Left lung (tissue), 4 donors: ENCODE measurements at regions not wholly inside any gene's neighbourhood (a gene's known extent, or its start where the extent isn't known, plus 50 kb on each side); places are given as distances from the start of the nearest gene placed in this dataset.
A peak's percentile ranks its signal among the peaks of the same experiment; 100 is the strongest.

ENCODE experiments used
- ATAC-seq: fragments of 200-7000 bp; cut with Tn5 transposase; one replicate; pipeline ENCODE4 v1.9.1; 2020; ENCODE audit warnings: moderate library complexity
- DNase-seq, 4 donors: peaks; one replicate each; pipeline ENCODE4 v3.0.0-alpha.2; 2013 to 2020
- H3K27ac ChIP-seq, 2 donors: fragments of 200-600 bp; sonication (generic) in 1 of 2; one replicate each; pipeline versions ENCODE4 v1.5.0 to v1.8.0; 2020 to 2021
- H3K27me3 ChIP-seq, 2 donors: fragments of 200-600 bp; sonication (generic) in 1 of 2; one replicate each; pipeline versions ENCODE4 v1.5.0 to v1.8.0; 2020 to 2021
- H3K36me3 ChIP-seq, 2 donors: fragments of 200-600 bp; sonication (generic) in 1 of 2; one replicate each; pipeline versions ENCODE4 v1.5.0 to v1.8.0; 2020 to 2021
- H3K4me1 ChIP-seq, 2 donors: fragments of 200-600 bp; one replicate each; pipeline ENCODE4 v1.8.0; 2021
- H3K4me3 ChIP-seq, 2 donors: fragments of 200-600 bp; sonication (generic) in 1 of 2; one replicate each; pipeline versions ENCODE4 v1.5.0 to v1.8.0; 2020 to 2021; ENCODE audit warnings: mild to moderate bottlenecking in 1 of 2
- H3K9me3 ChIP-seq, 2 donors: fragments of 200-600 bp; sonication (generic) in 1 of 2; one replicate each; pipeline versions ENCODE4 v1.5.0 to v1.8.0; 2020 to 2021
- CTCF ChIP-seq, 2 donors: fragments of 200-600 bp; sonication (generic) in 1 of 2; IDR thresholded peaks; one replicate each; pipeline versions ENCODE4 v1.5.0 to v1.8.0; 2021; ENCODE audit warnings: antibody characterized with exemption in 2 of 2
- intact Hi-C, 2 donors: fragments of 100-400 bp; cut with DNase I; formaldehyde crosslinking; loops; one replicate each; pipeline versions ENCODE4 v1.11.2 to v1.14.2; 2022
- donor health status: DM: no; HTN: yes; CAD: no.
- donor health status: DM: no; HTN: no; CAD: no.

GRCh38 chr1:94304553-94304952 is 67.2 kb upstream of the ARHGAP29 start:
- peaks cover 6 to 40% of the 10 kb centered on the region in 2 donors for H3K4me1 ChIP-seq
- H3K9me3 ChIP-seq: no peaks in the 10 kb centered on the region
- no peak overlapping the region for H3K4me3 ChIP-seq
- intact Hi-C loops: no loop called here
- TF ChIP-seq CTCF (IDR thresholded peaks at IDR 0.05): no peak
- H3K27me3 ChIP-seq: no peaks in the 10 kb centered on the region
- DNase-seq (no peak), ATAC-seq (no peak)
- no peaks in the 10 kb centered on the region for H3K36me3 ChIP-seq
- no peak overlapping the region for H3K27ac ChIP-seq

DNA sequence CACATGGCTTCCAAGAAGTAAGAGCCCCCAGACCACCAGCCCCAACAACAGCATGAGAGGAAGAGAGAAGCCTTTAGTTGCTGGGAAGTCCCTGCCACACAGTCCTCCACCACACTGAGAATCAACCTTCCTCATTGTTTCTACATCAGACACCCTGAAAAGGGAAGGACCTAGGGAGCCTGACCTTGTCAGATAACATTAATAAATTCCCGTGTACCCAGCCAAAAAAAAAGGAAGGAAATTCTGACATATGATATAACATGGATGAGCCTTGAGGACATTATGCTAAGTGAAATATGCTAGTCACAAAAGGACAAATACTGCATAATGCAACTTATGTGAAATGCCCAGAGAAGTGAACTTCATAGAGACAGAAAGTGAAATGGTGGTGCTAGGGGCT is 65.6 kb upstream of the ARHGAP29 start:
- H3K9me3 ChIP-seq: no peaks in the 10 kb centered on the region
- no peak for TF ChIP-seq CTCF (IDR thresholded peaks at IDR 0.05)
- ATAC-seq: no peak
- H3K27ac ChIP-seq: peak overlapping the region in 1 of 2 donors; percentile 76
- H3K27me3 ChIP-seq: no peaks in the 10 kb centered on the region
- H3K4me3 ChIP-seq: no peak overlapping the region
- DNase-seq: no peak
- peaks cover 20 to 56% of the 10 kb centered on the region in 2 donors for H3K4me1 ChIP-seq
- intact Hi-C loops: no loop called here
- H3K36me3 ChIP-seq: no peaks in the 10 kb centered on the region

DNA sequence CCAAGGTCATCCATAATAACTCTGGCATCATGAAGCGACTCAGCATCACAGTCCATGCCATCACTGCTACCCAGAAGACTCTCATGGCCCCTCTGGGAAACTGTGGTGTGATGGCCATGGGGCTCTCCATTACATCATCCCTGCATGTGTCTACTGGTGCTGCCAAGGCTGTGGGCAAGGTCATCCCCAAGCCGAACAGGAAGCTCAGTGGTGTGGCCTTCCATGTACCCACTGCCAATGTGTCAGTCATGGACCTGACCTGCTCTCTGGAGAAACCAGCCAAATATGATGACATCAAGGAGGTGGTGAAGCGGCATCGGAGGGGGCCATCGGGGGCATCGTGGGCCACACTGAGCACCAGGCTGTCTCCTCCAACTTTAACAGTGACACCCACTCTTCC is 65.1 kb upstream of the ARHGAP29 start:
- Histone ChIP-seq H3K4me1 (peaks cover 20 to 61% of the 10 kb centered on the region in 2 donors), H3K9me3 (no peaks in the 10 kb centered on the region), H3K4me3 (no peak overlapping the region), H3K36me3 (no peaks in the 10 kb centered on the region), H3K27me3 (no peaks in the 10 kb centered on the region), H3K27ac (peak overlapping the region in 1 of 2 donors; percentile 76)
- intact Hi-C loops: no loop called here
- no peak for ATAC-seq
- DNase-seq: no peak
- no peak for TF ChIP-seq CTCF (IDR thresholded peaks at IDR 0.05)

- intact Hi-C loops: no loop called here
- TF ChIP-seq CTCF (IDR thresholded peaks at IDR 0.05): no peak
- Histone ChIP-seq H3K27me3 (no peaks in the 10 kb centered on the region), H3K4me3 (no peak overlapping the region), H3K36me3 (no peaks in the 10 kb centered on the region), H3K4me1 (peaks cover 20 to 74% of the 10 kb centered on the region in 2 donors), H3K9me3 (no peaks in the 10 kb centered on the region), H3K27ac (peak overlapping the region in 1 of 2 donors; percentile 79)
- no peak for DNase-seq
- no peak for ATAC-seq
Observed at GRCh38 chr1:94301186-94301585, 63.8 kb upstream of the ARHGAP29 start.

DNA sequence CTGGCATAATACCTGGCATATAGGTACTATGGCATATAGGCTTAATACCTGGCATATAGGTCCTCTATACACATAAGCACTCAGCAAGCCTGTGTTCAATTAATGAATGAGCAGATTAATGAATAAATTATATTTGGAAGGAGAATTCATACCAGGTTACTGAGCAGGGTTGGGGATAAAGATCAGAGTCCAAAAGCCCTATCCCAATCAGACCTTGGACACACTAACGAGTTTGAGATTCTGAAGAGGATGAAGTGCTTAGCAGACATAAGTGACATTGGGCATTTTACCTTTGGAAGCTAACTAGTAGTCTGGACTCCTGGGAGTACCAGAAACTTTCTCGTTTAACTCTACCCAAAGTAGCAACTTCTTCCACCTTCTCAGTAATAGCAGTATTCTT is 63.3 kb upstream of the ARHGAP29 start:
- Histone ChIP-seq H3K9me3 (no peaks in the 10 kb centered on the region), H3K4me3 (no peak overlapping the region), H3K36me3 (no peaks in the 10 kb centered on the region), H3K27me3 (no peaks in the 10 kb centered on the region), H3K27ac (peak overlapping the region in 1 of 2 donors; percentile 79), H3K4me1 (peaks cover 20 to 78% of the 10 kb centered on the region in 2 donors)
- ATAC-seq: no peak
- no peak for DNase-seq
- no peak for TF ChIP-seq CTCF (IDR thresholded peaks at IDR 0.05)
- intact Hi-C loops: no loop called here
